Left renal cortex interstitium (tissue), 4 donors: ENCODE measurements at regions not wholly inside any gene's neighbourhood (a gene's known extent, or its start where the extent isn't known, plus 50 kb on each side); places are given as distances from the start of the nearest gene placed in this dataset.
"Not testable (repeated sequence)": the region's sequence is repeated elsewhere in the genome, so short reads cannot be mapped to it uniquely, and the experiment has no call there.

Experiments
- DNase-seq, 4 donors: peaks; one replicate each; pipeline ENCODE4 v3.0.0-alpha.2; 2013; ENCODE audit warnings: low read depth in 4 of 4, low spot score in 2 of 4, missing footprints in 1 of 4

- no peak for DNase-seq
Measured at GRCh38 chr1:229710746-229711145, 84.7 kb downstream of the URB2 start.

GRCh38 chr1:229714306-229714705, 88.3 kb downstream of the URB2 start:
- no peak for DNase-seq

- no peak for DNase-seq
Measured at GRCh38 chr1:229714964-229715603, 89.0 kb downstream of the URB2 start.

GRCh38 chr1:229716069-229716468, 90.0 kb downstream of the URB2 start:
- no peak for DNase-seq

GRCh38 chr1:229716704-229717103, 90.7 kb downstream of the URB2 start:
- no peak for DNase-seq

- DNase-seq, result no peak
Measured at GRCh38 chr1:229717786-229718576, 91.9 kb downstream of the URB2 start.

- no peak for DNase-seq
Measured at GRCh38 chr1:229726061-229726460, 100.0 kb downstream of the URB2 start.

- DNase-seq, result no peak
Measured at GRCh38 chr1:229729916-229730315, 103.9 kb downstream of the URB2 start.

GRCh38 chr1:229730573-229730972, 104.5 kb downstream of the URB2 start:
- DNase-seq, result no peak

GRCh38 chr1:229732061-229732460, 106.0 kb downstream of the URB2 start:
- DNase-seq, result no peak

- no peak for DNase-seq
Measured at GRCh38 chr1:229736376-229736775, 110.3 kb downstream of the URB2 start.

- not testable (repeated sequence) for DNase-seq
Measured at GRCh38 chr1:229742614-229743013, 116.6 kb downstream of the URB2 start.

GRCh38 chr1:229749992-229750391, 123.9 kb downstream of the URB2 start:
- no peak for DNase-seq

GRCh38 chr1:229751610-229752009, 125.6 kb downstream of the URB2 start:
- no peak for DNase-seq

- no peak for DNase-seq
Measured at GRCh38 chr1:229752679-229753078, 126.6 kb downstream of the URB2 start.

GRCh38 chr1:229753764-229754551, 127.9 kb downstream of the URB2 start:
- no peak for DNase-seq

- DNase-seq, result no peak
Measured at GRCh38 chr1:229756666-229757065, 130.6 kb downstream of the URB2 start.

GRCh38 chr1:229757226-229757625, 131.2 kb downstream of the URB2 start:
- DNase-seq, result no peak

GRCh38 chr1:229758101-229759036, 132.3 kb downstream of the URB2 start:
- DNase-seq, result no peak

GRCh38 chr1:229759037-229759435, 133.0 kb downstream of the URB2 start:
- DNase-seq, result no peak
